ENCODE measurements at regions not wholly inside any gene's neighbourhood (a gene's known extent, or its start where the extent isn't known, plus 50 kb on each side); places are given as distances from the start of the nearest gene placed in this dataset.

- no peaks in the 10 kb centered on the region for H3K27me3 ChIP-seq
- peaks cover 0 to 20% (median 5%) of the 10 kb centered on the region in 9 donors for H3K4me1 ChIP-seq
- WGBS, 2 donors, result 80 to 88% methylated on average over 8 of the region's 8 CpGs
- TF ChIP-seq CTCF (IDR thresholded peaks at IDR 0.05), result no peak
- H3K9me3 ChIP-seq, result no peaks in the 10 kb centered on the region
- ATAC-seq (no peak), DNase-seq (no peak)
- H3K36me3 ChIP-seq, result no peaks in the 10 kb centered on the region
- H3K4me3 ChIP-seq, result no peak overlapping the region
- H3K27ac ChIP-seq, result no peak overlapping the region
- intact Hi-C loops (cut with DNase I), result no loop called here
These were observed 99.9 kb upstream of the LINC00305 start for GRCh38 chr18:64248836-64249235.

GRCh38 chr18:64245126-64245861 is 96.4 kb upstream of the LINC00305 start:
- intact Hi-C loops (cut with DNase I), result no loop called here

GRCh38 chr18:64244571-64244970 is 95.7 kb upstream of the LINC00305 start:
- 75 to 78% methylated on average over 4 of the region's 4 CpGs for WGBS, 2 donors
- H3K9me3 ChIP-seq, result no peaks in the 10 kb centered on the region
- TF ChIP-seq CTCF (IDR thresholded peaks at IDR 0.05), result peak in 7 of 9 donors; percentile 29 to 54 (median 36)
- ATAC-seq, result peak in 7 of 8 donors; percentile 49 to 84 (median 69)
- no peaks in the 10 kb centered on the region for H3K36me3 ChIP-seq
- H3K27me3 ChIP-seq, result no peaks in the 10 kb centered on the region
- H3K4me1 ChIP-seq, result peaks cover 0 to 20% (median 5%) of the 10 kb centered on the region in 9 donors
- no peak overlapping the region for H3K27ac ChIP-seq
- intact Hi-C loops (cut with DNase I), result no loop called here
- peak in 1 of 2 donors; percentile 13 for DNase-seq
- no peak overlapping the region for H3K4me3 ChIP-seq

More at GRCh38 chr18:64245126-64245861, 96.4 kb upstream of the LINC00305 start:
- ATAC-seq (peak; percentile 69 to 93 (median 90)), DNase-seq (peak in 1 of 2 donors; percentile 33)
- TF ChIP-seq CTCF (IDR thresholded peaks at IDR 0.05), result no peak
- no peaks in the 10 kb centered on the region for H3K36me3 ChIP-seq
- H3K4me3 ChIP-seq, result no peak overlapping the region
- 41 to 47% methylated on average over 2 of the region's 2 CpGs for WGBS, 2 donors
- peaks cover 0 to 20% (median 5%) of the 10 kb centered on the region in 9 donors for H3K4me1 ChIP-seq
- no peaks in the 10 kb centered on the region for H3K27me3 ChIP-seq
- no peaks in the 10 kb centered on the region for H3K9me3 ChIP-seq
- peak overlapping the region in 2 of 10 donors; percentile 32 to 37 for H3K27ac ChIP-seq

GRCh38 chr18:64240316-64240715 is 91.4 kb upstream of the LINC00305 start:
- intact Hi-C loops (cut with DNase I), result no loop called here
- ATAC-seq, result peak in 1 of 8 donors; percentile 53

More at GRCh38 chr18:64240316-64240715, 91.4 kb upstream of the LINC00305 start:
- Histone ChIP-seq H3K9me3 (no peaks in the 10 kb centered on the region), H3K4me1 (peaks cover 0 to 6% (median 0%) of the 10 kb centered on the region in 9 donors), H3K27ac (no peak overlapping the region), H3K36me3 (no peaks in the 10 kb centered on the region), H3K4me3 (no peak overlapping the region), H3K27me3 (no peaks in the 10 kb centered on the region)
- DNase-seq, result no peak
- TF ChIP-seq CTCF (IDR thresholded peaks at IDR 0.05), result no peak
- 18 to 27% methylated on average over 3 of the region's 3 CpGs for WGBS, 2 donors

Measured in heart right ventricle (tissue), 16 donors.